SIG-M5 treated with dmso at 0.1 percent for 504 hours (cell line): ENCODE measurements at regions not wholly inside any gene's neighbourhood (a gene's known extent, or its start where the extent isn't known, plus 50 kb on each side); places are given as distances from the start of the nearest gene placed in this dataset.
"Not testable (repeated sequence)": the region's sequence is repeated elsewhere in the genome, so short reads cannot be mapped to it uniquely, and the experiment has no call there.

Experiments used
- DNase-seq: peaks from one replicate; lab custom pipeline; 2025; ENCODE audit not compliant: unreplicated experiment; lab: John Stamatoyannopoulos, UW

- no peak for DNase-seq
Measured at GRCh38 chr2:138215958-138216357, 251.7 kb downstream of the HNMT start.

DNA sequence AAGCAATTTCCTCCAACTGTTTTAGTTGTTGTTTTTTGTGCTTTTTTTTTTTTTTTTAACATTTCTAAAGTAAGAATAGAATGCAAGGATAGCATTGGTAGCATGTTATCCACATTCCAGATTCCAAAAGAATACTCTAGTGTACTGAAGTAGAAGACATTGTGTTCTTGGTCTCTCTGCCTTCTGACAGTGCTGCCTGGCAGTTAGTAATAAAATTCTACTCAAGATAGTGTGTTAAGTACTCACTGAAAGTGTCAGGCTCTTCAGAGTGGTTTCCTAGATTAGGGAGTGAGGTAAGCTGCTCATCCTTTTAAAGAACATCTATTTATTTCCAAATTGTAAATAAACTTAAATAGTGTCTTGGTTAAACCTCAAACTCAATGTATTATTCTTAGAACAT is 253.7 kb downstream of the HNMT start:
- DNase-seq, result no peak

DNA sequence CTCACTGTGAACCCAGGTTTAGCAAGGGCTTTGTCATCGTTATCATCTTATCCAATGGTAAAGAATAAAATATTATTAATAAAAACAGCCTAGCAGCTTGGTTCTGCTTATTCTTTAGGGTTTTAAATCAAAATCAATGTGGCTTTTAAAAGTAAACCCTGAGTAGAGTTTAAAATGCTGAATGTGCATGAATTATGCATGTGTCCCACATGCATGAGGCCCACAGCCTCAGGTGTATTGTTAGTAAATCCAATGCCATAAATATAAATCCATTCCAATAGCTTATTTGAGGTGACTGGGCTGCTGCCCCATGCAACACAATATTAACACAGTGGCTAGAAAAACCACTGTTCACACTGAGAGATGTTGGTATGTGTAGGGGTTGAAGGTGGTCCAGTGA is 254.1 kb downstream of the HNMT start:
- no peak for DNase-seq

- DNase-seq, result no peak
Measured at GRCh38 chr2:138219961-138220360, 255.7 kb downstream of the HNMT start.

DNA sequence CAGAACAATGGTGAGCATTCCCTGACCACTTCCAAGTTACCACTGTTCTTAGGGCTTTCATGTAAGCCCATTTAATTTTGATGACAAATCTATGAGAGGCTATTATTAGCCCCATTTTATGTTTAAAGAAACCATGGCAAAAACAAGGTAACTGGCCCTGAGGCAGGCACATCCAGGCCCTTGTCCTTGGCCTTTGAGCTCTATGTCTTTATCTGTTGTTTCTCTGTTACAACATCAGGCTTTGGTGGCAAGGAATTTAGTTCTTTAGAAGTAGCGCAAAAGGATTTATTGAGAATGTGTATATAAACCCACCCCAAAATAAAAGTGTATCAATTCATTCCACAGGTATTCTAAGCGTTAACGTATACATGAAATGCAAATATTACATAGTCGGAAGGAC is 257.1 kb downstream of the HNMT start:
- no peak for DNase-seq

DNA sequence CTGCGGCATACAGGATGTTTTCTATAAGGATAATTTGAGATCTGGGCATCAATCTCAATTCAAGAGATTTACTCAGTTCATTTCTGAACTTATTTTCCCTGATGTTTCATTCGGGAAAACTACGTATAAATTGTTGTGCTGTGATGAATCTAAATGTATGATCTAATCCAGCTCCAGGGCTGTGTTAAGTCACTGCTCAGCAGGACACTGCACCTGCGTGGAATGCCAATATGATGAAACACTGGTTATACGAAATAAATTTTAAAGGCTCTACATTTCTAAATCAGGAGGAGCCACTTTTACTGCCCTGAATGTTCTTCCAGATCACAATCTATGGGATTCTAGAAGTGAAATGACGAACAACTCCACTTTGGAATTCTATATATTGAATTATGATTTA is 259.0 kb downstream of the HNMT start:
- no peak for DNase-seq

- no peak for DNase-seq
Measured at GRCh38 chr2:138227195-138227594, 262.9 kb downstream of the HNMT start.

DNA sequence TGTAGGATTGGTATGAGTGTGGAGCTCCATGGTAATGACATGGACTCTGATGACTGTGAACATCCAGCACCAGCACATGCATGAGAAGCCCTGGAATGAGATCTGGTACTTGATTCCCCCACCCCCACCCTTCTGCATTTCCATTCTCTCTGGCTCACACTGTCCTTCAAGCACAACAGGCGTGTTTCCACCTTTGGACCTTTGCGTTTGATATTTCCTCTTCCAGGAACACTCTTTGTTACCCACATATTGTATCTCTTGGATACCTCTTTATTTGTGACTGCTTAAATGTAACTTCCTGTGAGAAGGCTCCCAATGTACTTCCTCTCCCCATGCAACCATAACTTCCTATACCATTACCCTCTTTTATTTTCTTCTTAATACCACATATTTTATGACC is 263.8 kb downstream of the HNMT start:
- no peak for DNase-seq

GRCh38 chr2:138234265-138234664 is 267.3 kb upstream of the SPOPL start:
- DNase-seq, result no peak

- DNase-seq, result no peak
Measured at GRCh38 chr2:138235041-138235440, 266.5 kb upstream of the SPOPL start.

DNA sequence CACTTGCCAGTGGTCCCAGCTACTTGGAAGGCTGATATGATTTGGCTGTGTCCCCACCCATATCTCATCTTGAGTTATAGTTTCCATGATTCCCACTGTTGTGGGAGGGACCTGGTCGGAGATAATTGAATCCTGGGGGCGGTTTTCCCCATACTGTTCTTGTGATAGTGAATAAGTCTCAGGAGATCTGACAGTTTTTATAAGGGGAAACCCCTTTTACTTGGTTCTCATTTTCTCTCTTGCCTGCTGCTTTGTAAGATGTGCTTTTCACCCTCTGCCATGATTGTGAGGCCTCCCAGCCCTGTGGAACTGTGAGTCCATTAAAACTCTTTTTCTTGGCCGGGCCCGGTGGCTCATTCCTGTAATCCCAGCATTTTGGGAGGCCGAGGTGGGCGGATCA is 265.4 kb upstream of the SPOPL start:
- no peak for DNase-seq

- DNase-seq, result no peak
Measured at GRCh38 chr2:138237667-138238384, 263.7 kb upstream of the SPOPL start.

GRCh38 chr2:138238908-138239307 is 262.7 kb upstream of the SPOPL start:
- DNase-seq, result no peak

DNA sequence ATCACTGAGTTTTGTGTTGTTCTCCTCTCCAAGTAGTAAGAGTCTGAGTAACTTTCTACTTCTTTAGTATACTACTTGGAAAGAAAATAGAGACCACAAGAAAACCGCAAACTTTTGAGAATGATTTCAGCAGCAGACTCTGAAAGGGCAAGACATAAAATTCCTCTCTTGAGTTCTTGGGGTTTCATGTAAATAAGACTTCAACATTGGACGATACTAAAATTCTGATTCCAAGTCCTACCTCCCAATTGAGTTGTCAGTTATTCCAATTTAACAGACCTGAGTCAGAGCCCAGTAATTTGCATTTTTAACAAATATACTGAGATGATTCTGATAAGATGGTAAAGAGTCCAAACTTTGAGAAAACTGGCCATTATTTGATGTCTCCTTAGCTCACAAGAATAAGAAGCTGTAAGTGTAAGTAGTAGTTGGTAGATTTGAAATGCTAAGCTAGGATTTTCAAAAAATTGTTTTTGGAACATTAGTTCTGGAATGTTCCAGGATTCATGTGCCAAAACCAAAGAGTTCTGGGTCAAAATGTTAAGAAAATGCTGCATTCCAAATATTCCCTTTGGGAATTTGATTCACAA is 261.6 kb upstream of the SPOPL start:
- DNase-seq, result no peak

DNA sequence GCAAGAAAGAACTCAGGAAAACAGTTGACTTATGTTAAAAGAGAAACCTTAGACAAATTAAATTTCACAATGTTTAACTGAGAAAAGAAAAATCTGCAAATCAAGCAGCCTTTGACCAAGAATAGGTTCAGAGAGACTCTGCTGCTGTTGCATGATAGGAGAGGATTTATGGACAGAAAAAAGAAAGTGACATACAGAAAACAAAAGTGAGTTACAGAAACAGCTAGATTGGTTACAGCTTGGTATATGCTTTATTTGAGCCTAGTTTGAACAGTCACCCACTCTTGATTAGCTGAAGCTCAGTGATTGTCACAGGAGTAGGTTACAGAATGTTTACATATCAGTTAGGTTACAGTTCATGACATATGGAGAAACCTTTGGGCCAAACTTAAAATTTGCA is 258.2 kb upstream of the SPOPL start:
- DNase-seq, result no peak

- no peak for DNase-seq
Measured at GRCh38 chr2:138244501-138244925, 257.1 kb upstream of the SPOPL start.

DNA sequence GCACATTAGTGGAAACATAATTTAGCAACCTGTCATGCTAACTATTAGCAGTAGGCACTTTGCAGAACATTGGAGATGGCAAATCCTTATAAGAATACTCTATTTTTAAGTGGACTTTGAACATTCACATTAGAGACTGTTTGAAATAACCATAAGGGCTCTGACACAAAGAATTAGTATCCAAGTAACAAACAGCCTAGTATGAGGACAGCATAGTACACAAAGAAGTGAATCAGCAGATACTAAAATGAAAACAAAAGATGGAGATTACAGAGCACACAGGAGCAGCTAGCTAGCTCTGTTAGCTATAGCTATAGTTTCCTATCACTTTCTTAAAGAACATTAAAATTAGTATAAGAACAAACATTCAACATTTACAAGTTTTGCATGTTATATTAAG is 256.3 kb upstream of the SPOPL start:
- no peak for DNase-seq

GRCh38 chr2:138247302-138247701 is 254.3 kb upstream of the SPOPL start:
- no peak for DNase-seq

GRCh38 chr2:138249207-138249606 is 252.4 kb upstream of the SPOPL start:
- no peak for DNase-seq

GRCh38 chr2:138250843-138251320 is 250.7 kb upstream of the SPOPL start:
- not testable (repeated sequence) for DNase-seq

- DNase-seq, result no peak
Measured at GRCh38 chr2:138252587-138252986, 249.0 kb upstream of the SPOPL start.

- no peak for DNase-seq
Measured at GRCh38 chr2:138255670-138256069, 245.9 kb upstream of the SPOPL start.
